Vagina (tissue), 2 donors: ENCODE measurements at regions not wholly inside any gene's neighbourhood (a gene's known extent, or its start where the extent isn't known, plus 50 kb on each side); places are given as distances from the start of the nearest gene placed in this dataset.

Experiments used
- DNase-seq, 2 donors: peaks; one replicate each; pipeline ENCODE4 v3.0.0-alpha.2; 2017; ENCODE audit errors: extremely low spot score in 2 of 2
- H3K27ac ChIP-seq: fragments of 200-600 bp; sonication (generic); one replicate; pipeline ENCODE4 v1.5.1; 2019
- H3K27me3 ChIP-seq: fragments of 200-600 bp; sonication (generic); one replicate; pipeline ENCODE4 v1.5.1; 2019
- H3K36me3 ChIP-seq, 2 donors: fragments of 200-600 bp; sonication (generic); one replicate each; pipeline ENCODE4 v1.5.1; 2017 to 2019
- H3K4me1 ChIP-seq: fragments of 200-600 bp; sonication (generic); one replicate; pipeline ENCODE4 v1.5.1; 2019
- H3K4me3 ChIP-seq, 2 donors: fragments of 200-600 bp; sonication (generic); 1 replicate in 1 of 2; 2 replicates in 1 of 2; pipeline ENCODE4 v1.5.1; 2016 to 2019
- H3K9me3 ChIP-seq: fragments of 200-600 bp; sonication (generic); one replicate; pipeline ENCODE4 v1.5.1; 2019
- POLR2A ChIP-seq, 2 donors: fragments of 450-650 bp; IDR thresholded peaks; one replicate each; pipeline ENCODE4 v1.6.1; 2017; ENCODE audit warnings: antibody characterized with exemption in 2 of 2, mild to moderate bottlenecking in 2 of 2, moderate library complexity in 2 of 2
- POLR2AphosphoS5 ChIP-seq, 2 donors: sonication (generic); formaldehyde crosslinking; IDR thresholded peaks; one replicate each; pipeline ENCODE4 v1.9.0; 2017; ENCODE audit warnings: antibody characterized with exemption in 2 of 2, mild to moderate bottlenecking in 2 of 2, low read depth in 1 of 2; ENCODE audit not compliant: insufficient read depth in 1 of 2
- intact Hi-C: fragments of 100-400 bp; cut with DNase I; formaldehyde crosslinking; loops from one replicate; pipeline ENCODE4 v1.15.1; 2023
- TF ChIP-seq, protein P1 (sequence below), 3 experiments: fragments of 450-650 bp in 2 of 3; fragments of 200-600 bp in 1 of 3; sonication (generic) in 1 of 3; IDR thresholded peaks; one replicate each; pipeline ENCODE4 v1.5.1; 2017 to 2019; ENCODE audit warnings: antibody characterized with exemption in 3 of 3, mild to moderate bottlenecking in 2 of 3, moderate library complexity in 2 of 3

DNA sequence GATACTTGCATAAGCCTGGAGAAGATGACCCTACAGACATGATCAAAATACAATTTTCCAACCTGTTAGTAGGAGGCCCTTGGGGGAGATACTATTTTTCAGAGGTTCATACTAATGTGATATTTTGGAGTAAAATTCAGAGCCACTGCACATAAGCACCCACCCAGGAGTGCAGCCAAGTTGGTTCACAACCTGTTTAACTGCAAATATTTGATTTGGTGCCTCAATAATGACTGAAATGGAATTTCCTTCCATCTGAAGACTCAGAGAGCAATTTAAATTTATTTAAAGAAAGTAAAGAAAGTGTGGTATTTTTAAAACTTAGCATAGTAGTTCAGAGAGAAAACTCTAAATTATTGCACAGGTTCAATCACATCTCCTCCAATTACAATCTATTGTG is 77.5 kb upstream of the FBN2 start:
- H3K4me1 ChIP-seq, result no peaks in the 10 kb centered on the region
- H3K9me3 ChIP-seq, result no peaks in the 10 kb centered on the region
- no peak for DNase-seq
- TF ChIP-seq POLR2A (IDR thresholded peaks at IDR 0.05) (no peak), POLR2AphosphoS5 (IDR thresholded peaks at IDR 0.05; ENCODE audit: insufficient read depth in 1 of 2, low read depth in 1 of 2) (no peak)
- TF ChIP-seq, protein P1, sequence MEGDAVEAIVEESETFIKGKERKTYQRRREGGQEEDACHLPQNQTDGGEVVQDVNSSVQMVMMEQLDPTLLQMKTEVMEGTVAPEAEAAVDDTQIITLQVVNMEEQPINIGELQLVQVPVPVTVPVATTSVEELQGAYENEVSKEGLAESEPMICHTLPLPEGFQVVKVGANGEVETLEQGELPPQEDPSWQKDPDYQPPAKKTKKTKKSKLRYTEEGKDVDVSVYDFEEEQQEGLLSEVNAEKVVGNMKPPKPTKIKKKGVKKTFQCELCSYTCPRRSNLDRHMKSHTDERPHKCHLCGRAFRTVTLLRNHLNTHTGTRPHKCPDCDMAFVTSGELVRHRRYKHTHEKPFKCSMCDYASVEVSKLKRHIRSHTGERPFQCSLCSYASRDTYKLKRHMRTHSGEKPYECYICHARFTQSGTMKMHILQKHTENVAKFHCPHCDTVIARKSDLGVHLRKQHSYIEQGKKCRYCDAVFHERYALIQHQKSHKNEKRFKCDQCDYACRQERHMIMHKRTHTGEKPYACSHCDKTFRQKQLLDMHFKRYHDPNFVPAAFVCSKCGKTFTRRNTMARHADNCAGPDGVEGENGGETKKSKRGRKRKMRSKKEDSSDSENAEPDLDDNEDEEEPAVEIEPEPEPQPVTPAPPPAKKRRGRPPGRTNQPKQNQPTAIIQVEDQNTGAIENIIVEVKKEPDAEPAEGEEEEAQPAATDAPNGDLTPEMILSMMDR (IDR thresholded peaks at IDR 0.05), result no peak
- H3K27me3 ChIP-seq, result no peaks in the 10 kb centered on the region
- H3K27ac ChIP-seq, result no peak overlapping the region
- no peaks in the 10 kb centered on the region for H3K36me3 ChIP-seq
- intact Hi-C loops, result no loop called here
- no peak overlapping the region for H3K4me3 ChIP-seq

DNA sequence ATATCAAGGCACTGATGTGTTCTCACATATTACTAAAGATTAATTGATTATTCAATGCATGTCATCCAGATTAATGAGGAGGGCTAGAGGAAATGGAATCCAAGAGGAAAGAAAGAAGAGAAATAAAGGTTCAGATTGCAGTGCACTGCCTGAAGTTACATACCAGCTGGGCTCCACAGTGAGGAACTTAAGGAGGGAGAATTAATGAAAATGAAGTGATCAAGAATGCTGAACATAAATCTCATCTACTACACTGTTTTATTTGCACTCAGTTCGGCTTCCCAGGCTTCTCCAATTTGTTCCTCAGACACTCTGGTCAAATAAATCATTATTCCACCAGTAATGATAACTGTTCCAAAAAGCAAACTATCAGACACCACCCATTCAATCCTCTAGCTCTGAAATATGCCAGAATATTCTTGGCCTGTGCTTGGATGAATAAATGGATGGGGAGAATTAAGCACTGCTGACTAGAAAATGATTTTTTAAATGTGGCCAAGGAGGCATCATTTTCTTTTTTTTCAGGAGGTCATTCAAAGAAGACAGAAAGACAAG is 88.6 kb upstream of the FBN2 start:
- Histone ChIP-seq H3K27ac (no peak overlapping the region), H3K4me3 (no peak overlapping the region), H3K4me1 (no peaks in the 10 kb centered on the region), H3K27me3 (no peaks in the 10 kb centered on the region), H3K36me3 (no peaks in the 10 kb centered on the region), H3K9me3 (no peaks in the 10 kb centered on the region)
- TF ChIP-seq, protein P1 (IDR thresholded peaks at IDR 0.05), result no peak
- TF ChIP-seq POLR2AphosphoS5 (IDR thresholded peaks at IDR 0.05; ENCODE audit: insufficient read depth in 1 of 2, low read depth in 1 of 2) (no peak), POLR2A (IDR thresholded peaks at IDR 0.05) (no peak)
- DNase-seq, result no peak
- intact Hi-C loops, result no loop called here

DNA sequence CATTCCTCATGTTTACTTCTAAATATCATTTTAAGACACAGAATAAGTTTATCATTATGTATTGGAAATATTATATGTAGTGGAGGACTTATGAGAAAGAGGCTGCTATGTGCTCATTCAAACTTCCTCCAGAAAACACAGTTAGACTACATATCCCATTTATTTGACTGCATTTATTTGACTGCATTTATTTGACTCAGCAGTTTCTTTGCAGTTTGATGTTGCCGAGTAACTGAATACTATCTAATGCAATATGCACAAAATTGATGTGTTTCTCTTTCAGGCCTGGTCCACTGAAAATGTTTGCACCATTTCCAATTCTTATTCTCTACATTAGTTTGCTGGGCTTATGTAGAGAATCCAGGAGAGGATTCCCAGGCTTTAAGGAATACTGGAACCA is 89.9 kb upstream of the FBN2 start:
- DNase-seq, result no peak
- no peaks in the 10 kb centered on the region for H3K36me3 ChIP-seq
- no peaks in the 10 kb centered on the region for H3K9me3 ChIP-seq
- no peaks in the 10 kb centered on the region for H3K4me1 ChIP-seq
- no peak overlapping the region for H3K4me3 ChIP-seq
- H3K27me3 ChIP-seq, result no peaks in the 10 kb centered on the region
- no peak for TF ChIP-seq POLR2AphosphoS5 (IDR thresholded peaks at IDR 0.05; ENCODE audit: insufficient read depth in 1 of 2, low read depth in 1 of 2)
- no peak for TF ChIP-seq POLR2A (IDR thresholded peaks at IDR 0.05)
- TF ChIP-seq, protein P1 (IDR thresholded peaks at IDR 0.05), result no peak
- no peak overlapping the region for H3K27ac ChIP-seq
- intact Hi-C loops, result no loop called here

DNA sequence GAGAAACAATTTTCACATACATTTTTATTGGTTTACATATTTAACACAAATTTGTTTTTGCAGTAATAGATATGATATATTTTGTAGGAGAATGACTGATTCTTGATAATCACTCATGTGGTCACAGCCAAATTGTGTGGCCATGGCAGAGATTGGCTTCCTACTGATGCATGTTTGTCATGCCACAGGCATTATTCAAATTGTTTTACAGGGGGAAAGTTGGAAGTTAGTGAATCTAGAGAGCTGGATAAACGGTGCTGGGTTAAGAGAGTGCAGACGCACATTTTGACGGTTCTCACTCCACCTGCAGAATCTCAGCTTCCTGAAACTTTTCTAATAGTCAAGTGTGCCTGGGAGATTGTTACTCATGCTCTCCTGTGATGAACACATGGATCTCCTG is 91.1 kb upstream of the FBN2 start:
- intact Hi-C loops, result no loop called here
- TF ChIP-seq POLR2AphosphoS5 (IDR thresholded peaks at IDR 0.05; ENCODE audit: insufficient read depth in 1 of 2, low read depth in 1 of 2), result no peak
- TF ChIP-seq, protein P1 (IDR thresholded peaks at IDR 0.05), result no peak
- TF ChIP-seq POLR2A (IDR thresholded peaks at IDR 0.05), result no peak

DNA sequence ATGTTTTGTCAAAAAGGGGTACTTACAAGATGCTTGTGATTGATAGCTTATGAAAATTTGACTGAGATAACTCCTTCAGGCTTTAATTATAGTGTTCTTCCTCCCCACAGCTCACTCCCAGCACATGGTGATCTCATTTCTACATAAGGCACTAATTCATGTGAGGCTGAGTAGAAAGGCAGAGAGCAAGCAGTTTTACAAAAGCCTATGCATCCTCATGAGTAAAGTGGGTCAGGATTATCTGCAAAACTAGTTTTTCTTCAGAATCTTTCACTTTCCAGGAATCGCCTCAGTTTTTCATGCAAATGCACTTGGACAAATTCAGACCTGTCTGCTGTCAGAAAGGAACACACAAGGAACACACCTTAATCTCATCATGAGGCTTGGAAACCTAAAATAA is 92.1 kb upstream of the FBN2 start:
- no peak for DNase-seq
- Histone ChIP-seq H3K9me3 (no peaks in the 10 kb centered on the region), H3K27me3 (no peaks in the 10 kb centered on the region), H3K27ac (no peak overlapping the region), H3K36me3 (no peaks in the 10 kb centered on the region), H3K4me1 (no peaks in the 10 kb centered on the region), H3K4me3 (no peak overlapping the region)
- TF ChIP-seq, protein P1 (IDR thresholded peaks at IDR 0.05), result no peak
- no peak for TF ChIP-seq POLR2A (IDR thresholded peaks at IDR 0.05)
- TF ChIP-seq POLR2AphosphoS5 (IDR thresholded peaks at IDR 0.05; ENCODE audit: insufficient read depth in 1 of 2, low read depth in 1 of 2), result no peak
- intact Hi-C loops, result no loop called here

More for the DNA sequence above, 91.1 kb upstream of the FBN2 start:
- DNase-seq, result no peak
- H3K4me3 ChIP-seq, result no peak overlapping the region
- no peaks in the 10 kb centered on the region for H3K9me3 ChIP-seq
- H3K36me3 ChIP-seq, result no peaks in the 10 kb centered on the region
- H3K4me1 ChIP-seq, result no peaks in the 10 kb centered on the region
- no peak overlapping the region for H3K27ac ChIP-seq
- H3K27me3 ChIP-seq, result no peaks in the 10 kb centered on the region
